GM18861 (cell line): ENCODE measurements at regions not wholly inside any gene's neighbourhood (a gene's known extent, or its start where the extent isn't known, plus 50 kb on each side); places are given as distances from the start of the nearest gene placed in this dataset.

Experiments
- ATAC-seq: cut with Tn5 transposase; IDR thresholded peaks from one replicate; pipeline ENCODE4 v1.9.1; 2021; ENCODE audit not compliant: unreplicated experiment

DNA sequence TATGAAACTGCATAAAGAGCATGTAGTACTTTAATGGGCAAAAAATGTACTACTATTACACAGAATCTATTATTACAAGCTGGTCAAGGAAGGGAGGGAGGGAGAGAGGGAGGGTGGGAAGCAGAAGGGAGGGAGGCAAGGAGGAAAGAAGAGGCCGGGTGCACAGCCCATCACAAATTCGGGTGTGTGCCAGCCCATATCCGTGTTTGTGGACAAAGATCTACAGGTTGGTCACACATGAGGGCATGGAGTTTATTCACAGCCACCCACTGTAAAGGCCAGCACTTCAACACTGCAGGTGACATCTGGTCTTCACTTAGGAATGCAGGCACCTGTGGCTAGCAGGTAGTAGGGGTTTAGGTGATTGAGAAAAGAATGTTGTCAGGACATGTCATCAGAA lies 352.5 kb upstream of the NBEA start:
- ATAC-seq = no peak

DNA sequence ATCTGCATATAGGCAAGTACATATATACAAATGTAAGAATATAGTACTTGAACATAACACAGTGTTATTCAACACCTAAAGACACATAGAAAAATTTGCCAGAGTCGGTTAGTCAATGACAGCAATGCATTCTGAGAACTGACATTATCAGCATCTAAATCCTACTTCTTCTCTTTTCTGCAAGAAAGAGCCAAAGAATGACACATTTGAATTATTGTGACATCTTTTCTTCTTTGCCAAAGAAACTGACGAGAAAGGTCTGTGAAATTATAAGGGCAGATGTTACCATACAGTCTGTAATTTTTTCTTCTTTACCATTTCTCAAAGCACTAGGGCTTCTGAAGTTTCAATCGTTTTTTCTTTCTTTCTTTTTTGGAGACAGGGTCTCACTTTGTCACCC lies 350.9 kb upstream of the NBEA start:
- ATAC-seq = no peak

DNA sequence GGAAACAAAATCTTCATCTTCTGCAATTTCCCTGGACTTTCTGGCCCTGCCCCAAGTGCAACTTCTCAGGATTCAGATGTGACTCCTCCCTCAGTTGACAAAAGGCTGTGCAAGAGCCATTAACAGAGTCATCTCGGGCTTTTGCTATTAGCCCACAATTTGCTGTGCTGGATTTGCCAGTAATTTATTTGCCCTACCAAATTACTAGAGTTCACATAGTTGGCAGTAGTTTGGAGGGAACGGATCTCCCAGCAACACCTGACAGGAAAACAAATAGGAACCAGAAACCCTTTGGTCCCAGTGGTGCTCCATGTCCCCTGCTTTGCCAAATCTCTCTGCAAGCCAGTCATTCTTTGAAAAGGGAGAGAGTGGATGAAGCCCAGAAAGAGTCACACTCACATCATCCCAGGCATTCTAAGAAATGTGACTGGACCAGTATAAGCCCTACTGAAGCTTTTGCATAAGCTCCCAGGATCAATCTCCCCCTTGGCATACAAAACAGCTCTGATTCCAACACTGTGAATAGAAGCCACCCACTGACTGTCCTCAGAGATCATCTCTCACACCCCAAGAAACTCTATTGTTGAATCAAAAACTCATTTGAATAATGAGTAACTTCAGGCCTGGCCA lies 350.1 kb upstream of the NBEA start:
- ATAC-seq = no peak

DNA sequence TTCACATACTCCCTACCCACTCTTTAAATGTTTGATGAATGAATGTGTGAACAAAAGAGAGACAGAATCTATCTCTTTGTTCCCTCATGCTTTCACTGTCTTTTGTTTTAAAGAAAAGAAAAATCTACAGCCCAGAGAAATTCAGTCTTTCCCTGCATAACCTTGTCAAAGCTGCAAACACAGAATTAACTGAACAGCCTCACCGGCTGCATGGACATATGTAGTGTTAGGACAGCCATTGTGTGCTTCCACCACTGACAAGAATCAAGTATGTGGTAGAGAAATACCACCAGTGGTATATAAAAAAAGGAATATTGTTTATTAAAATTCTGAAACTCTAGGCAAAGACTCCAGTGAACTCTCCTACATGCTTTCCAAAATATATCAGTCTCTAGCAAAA lies 348.4 kb upstream of the NBEA start:
- ATAC-seq = no peak

DNA sequence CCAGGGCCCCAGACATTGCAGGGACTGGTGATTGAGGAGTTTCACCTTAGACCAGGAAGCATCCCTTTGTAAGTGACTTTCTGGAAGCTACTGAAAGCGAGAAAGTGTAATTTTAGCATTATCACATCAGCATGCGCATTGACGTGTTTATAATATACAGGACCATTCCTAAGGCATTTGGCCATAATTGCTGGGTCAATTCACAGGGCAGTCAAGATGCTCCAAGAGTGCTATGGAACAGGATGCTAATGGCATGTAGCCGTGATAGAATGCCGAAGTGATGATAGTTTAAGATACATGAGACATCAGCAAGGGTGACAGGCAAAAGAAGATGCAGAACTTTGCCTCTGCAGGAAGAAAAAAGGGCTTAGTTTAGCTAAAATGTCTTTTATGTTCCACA lies 347.6 kb upstream of the NBEA start:
- no peak for ATAC-seq

DNA sequence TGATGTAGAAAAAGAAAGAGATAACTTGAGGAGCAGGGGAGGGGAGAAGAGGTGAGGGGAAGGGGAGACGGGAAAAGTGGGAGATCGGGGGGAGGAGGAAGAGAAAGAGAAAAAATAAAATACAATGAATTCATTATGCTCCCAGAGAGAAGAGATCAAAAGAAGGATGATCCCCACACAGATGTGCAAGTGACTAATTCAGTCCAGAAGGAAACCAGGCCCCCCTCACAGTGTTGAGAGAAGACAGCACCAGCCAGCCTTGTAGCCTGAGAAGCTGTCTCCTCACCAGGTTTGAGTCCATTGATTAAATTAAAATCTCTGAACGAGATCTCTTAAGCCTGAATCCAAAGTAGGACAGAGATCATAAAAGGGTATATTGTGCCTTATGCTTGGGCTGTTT lies 333.7 kb upstream of the NBEA start:
- no peak for ATAC-seq

DNA sequence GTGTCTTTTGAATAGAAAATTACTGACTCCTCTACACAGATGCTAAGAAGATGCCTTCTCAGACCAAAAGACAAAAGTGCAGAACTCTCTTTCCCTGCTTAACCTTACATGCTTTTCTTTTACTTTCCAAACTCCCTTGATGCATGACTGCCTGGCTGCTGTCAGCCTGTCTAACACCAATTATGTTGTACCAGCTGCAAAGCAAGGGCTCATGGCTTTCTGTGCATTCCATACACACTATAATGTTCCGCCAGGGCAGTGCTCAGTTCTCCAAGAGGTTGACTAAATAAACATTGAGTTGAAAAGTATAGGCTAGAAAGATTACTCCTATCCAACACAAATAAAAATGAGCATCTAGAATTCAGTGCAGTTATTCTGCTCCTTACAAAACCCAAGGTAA lies 330.4 kb upstream of the NBEA start:
- no peak for ATAC-seq

DNA sequence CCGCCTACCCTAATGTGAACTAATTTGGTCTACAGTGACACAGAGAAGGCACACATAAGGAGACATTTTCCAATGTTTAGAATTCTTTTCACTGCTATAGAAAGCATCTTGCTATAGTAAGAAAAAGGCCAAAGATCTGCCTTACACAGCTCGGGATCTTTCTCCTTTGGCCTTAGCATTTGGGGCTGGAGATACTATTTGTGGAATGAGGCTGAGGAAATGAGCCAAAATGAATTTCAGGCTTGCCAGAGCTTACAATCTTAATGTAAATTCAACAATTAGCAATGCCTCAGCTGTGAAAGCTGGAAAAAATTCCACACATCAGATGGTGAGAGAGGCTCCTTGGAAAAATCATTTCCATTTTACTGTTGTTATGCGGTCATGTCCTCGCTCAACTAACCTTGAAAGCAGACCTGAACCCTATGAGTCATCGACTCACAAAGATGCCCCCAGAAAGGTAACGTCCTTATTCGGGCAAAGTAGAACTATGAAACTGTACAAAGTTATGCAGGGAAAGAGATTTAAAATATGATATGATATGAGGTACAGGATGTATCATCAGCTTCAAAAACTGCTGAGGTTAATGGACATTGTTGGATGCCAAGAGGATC lies 324.5 kb upstream of the NBEA start:
- ATAC-seq = no peak

DNA sequence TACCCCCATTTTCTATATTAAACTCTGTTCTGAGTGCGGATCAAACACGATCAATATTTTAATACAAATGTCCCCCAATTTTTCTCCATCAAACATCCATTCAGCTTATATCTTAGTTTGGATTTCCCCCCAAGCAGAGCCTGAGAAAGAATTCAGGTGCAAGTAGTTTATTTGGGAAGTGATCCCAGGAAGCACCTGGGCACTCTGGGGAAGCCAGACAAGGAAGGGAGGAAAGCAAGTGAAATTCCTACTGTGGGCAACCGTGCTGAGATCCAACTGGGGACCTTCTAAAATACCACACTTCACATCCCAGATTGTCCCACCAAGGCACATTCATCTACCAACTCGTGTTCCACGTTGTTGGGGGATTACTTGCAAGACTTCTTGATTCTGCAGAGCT lies 323.4 kb upstream of the NBEA start:
- no peak for ATAC-seq

DNA sequence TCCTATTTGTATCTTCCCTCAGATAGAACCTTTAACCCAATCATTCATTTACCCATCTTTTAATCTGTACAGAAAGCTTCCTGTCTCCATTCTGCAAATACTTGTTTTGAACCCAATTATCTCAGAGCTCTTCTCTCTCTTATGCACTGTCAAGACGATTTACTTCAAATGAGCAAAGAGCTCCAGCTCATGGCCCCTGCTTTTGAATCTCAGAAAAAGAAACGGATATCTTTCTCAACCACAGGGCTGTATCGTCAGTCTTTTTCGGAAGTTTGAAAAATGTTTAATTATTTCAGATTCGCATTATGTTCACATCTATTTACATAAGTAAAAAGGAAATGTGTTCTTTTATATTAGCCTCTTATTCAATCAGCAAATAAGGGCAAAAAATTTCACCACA lies 322.7 kb upstream of the NBEA start:
- ATAC-seq = no peak

DNA sequence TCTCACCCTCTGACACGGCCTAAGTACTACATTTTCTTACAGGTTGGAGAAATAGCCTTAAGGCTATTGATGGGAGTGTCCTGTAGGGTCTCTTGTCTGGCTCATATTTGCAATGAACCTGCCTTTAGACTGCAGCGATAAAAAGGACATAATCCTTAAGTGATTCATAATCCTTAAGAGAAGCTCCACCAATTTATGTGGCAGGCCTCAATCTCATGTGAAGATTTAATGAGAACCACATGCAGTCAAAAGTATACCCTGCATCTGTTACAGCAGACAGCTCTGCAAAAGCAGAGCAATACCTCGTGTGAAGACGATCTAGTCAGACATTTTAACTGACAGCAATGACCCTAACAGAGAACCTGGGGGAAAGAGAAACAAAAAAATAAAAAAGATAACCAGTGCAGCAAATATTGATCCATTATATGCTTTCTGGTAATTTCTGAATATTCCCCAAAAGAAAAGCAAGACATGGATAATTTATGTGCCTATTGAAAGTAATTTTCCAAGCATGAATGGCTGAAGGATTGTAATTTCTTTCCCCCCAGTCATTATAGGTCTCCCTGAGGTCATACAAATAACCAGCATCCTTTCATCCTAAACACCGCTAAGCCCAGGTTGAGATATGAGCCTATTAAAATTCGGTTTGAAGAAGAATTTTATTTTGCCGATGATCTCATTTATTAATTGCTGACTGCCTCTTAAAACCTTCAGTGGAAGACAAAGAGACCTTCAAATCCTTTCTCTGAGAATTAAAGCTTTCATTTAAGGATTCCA lies 321.8 kb upstream of the NBEA start:
- ATAC-seq = no peak

DNA sequence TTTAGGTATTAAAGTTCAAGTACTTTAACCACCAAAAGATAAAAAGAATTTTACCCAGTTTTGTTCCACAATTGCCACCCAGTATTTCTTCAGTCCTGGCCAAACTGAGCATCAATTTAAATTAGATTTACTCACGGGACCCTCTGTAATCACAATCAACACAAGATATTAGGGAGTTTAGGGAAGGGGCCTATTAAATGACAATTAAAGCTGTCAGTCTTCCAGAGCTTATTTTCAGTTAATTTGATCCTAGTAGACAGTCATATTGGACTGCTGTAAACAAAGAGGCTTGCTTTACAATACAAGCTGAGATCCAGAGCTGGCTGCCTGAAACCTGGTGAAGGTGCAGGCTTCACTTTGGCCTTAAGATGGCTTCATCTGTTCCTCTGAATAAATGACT lies 321.2 kb upstream of the NBEA start:
- ATAC-seq = no peak

DNA sequence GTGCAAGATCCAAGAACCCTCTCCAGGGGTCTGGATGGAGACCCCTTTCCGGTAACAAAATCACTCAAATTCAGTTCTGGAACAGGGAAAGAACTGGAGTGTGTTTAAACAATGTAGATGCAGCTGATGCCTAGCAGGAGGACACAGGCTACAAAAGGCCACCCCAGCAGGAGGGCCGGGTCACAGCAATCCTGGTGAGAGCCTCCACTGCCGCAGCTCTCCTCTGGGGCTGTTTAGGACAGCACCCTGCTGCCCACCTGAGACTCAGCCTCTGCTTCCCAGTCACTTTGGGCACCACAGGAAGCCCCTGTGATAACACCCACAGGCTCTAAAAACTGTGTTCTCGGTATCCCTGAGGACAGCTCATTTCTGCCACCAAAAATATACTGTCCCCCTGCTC lies 318.7 kb upstream of the NBEA start:
- no peak for ATAC-seq

DNA sequence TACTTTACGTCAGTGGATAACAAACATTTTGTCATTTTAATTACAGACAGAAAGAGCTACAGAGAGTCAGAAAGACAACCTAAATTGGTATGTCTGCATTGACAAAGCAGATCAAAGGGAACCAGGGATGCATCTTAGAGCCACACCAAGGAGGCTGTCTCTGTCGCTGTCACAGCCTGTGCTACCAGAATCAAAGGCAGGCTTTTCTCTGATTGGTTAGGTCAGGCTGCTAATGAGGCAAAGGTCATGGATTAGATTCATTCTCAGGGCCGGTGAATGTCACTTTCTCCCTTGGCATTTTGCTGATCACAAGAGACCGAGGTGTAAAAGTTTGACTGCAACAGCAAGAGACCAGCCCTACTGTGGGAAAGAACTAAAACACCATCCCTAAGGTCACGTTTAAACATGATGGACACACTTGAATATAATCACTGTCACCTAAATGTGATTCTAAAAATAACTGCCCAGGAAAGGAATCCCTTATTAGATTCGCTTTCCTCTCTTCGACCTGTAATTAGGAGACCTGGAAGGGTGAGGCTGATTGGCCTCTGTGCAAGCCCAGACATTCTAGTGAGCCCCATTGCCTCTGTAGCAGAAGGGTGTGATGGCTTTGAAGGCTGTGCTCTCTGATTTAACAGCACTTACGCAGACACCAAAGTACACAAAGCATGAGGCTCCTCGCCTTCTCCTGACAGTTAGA lies 314.4 kb upstream of the NBEA start:
- no peak for ATAC-seq

DNA sequence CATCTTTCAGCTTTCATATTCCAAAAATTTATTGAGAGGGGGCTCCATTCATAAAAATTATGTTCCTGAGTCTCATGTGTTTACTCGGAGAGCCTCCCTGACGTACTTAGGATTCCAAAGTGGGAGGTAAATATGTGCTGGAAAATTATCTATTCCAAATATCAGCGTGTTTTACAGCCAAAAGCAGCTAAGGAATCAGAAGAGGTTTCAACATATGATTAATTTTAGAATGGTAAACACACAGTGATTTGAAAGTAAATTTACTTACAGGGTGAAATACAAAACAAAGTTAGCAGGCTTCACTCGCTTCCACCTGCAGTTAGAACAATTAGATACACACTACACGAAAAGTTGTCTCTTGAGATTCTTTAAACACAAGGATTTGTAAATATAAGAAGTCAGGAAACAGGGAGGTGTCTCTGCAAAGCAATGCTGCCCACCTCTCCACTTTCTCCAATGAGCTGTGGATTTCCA lies 313.8 kb upstream of the NBEA start:
- ATAC-seq = no peak

DNA sequence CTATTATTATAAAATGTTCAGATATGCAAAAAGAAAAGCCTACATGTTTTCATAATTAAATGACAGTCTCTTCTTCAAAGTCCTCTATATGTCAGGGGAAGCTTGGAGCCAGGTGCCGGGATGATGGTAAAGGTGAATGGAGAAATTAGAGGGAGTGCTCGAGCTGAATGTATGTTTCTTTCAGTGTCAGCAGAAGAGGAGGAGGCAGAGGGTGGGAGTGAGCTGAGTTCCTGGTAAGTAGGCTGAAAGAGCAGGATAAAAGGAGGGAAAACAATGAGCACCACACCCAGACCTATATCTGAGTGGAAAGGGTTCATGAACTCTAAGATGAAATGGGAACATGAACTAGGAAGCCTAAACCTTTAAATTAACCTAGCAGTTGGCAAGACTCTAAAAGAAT lies 307.6 kb upstream of the NBEA start:
- ATAC-seq = no peak

DNA sequence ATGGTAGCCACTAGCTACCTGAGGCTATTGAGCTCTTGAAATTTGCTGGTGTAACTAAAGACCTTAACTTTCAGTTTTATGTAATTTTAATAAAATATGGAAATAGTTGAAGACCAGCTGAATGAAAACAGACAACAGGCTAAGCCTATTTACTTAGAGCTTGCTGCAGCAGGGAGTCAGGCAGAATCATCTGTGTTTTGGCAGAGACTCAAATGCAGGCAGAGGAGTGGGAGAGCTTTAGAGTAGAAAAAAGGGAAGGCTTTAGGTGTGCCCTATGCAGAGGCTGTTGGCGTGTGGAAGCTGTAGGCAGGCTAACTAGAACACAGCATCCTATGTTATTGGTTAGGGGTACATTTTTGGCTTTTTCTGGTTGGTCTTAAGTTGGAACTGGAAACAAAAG lies 304.9 kb upstream of the NBEA start:
- ATAC-seq = no peak

DNA sequence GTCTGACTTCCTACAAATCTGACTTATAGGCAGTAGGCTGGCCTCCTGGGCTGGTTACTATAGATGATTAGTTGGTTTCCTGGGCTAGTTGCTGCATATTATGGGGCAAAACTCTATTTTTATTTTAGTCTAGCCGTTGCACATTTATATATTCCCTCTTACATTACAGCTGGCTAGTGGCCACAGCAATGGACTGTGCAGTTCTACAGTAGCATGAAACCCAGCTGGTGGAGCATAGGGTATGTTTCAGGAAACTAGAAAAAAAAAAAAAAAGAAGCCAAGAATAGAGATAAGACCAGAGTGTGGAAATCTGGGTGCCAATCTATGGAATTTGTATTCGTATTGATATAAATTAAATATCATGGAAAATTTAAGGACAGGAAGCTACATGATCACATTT lies 304.4 kb upstream of the NBEA start:
- no peak for ATAC-seq

DNA sequence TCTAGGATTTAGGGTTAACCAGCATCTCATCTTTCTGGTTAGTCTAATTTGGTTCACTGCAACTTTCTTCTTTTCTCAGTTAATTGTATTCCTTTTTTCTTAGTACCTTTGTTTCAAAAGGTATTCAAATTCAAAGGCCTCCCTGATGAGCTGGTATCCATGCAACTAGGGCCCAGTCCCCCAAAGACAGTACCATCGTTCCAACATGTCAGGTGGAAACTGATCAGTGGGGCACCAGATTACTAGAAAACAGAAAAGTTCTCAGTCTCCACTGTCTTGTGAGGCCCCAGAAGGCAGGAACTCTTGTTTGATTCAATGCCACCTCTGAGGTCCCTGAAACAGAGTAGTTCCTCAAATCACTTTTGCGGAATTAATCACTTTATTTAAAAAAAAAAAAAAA lies 303.2 kb upstream of the NBEA start:
- no peak for ATAC-seq

DNA sequence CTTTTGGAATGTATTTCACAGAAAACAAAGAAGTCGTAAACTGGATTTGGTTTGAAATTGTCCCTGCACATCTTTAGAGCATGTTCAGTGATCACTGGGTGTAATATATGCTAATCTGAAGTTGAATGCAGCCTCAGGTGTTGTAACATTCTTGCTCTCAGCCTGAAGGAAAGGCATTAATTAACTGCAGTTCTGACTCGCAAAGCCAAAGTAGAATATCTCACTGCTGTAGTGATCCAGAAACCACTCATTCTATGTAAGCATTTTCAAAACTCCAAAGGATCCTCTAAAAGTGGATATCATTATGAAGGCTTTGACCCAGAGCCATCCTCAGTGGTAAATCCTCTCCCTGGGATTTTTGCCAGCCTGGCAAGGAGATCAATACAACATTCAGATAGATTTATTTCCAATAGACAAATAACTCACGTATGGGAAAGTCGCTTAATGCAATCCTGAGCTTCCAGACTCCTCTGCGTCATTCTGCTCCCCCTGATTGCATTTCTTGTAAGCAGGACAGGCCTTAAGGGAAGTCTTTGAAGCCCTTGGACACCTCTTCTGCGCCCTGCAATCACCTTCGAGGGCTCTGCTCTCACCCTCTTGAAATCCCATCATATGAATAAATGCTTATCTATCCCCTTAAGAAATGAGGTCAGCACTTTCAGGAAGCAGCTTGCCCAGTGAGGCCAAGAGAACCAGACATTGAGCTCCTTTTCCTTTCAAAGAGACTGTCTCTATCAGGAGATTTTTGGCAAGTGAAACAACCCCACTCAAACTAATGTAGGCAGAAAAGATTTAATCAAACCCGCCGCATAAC lies 301.7 kb upstream of the NBEA start:
- ATAC-seq = no peak

DNA sequence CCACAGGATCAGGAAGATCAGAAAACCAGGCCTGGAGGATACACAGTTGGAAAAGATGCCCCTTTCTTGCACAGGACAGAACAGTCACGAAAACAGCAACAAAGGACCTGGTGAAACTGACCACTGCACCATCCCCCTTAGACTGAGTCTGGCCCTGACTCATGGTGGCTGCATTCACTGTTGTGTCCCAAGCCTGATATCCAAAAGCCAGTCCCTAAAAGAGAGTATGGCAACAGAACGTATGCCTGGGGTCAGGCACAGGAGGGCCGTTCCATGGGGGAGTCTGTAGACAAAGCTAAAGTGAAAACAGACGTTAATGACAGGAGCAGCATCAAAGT lies 301.1 kb upstream of the NBEA start:
- no peak for ATAC-seq
